HG02840 (cell line): ENCODE measurements at regions not wholly inside any gene's neighbourhood (a gene's known extent, or its start where the extent isn't known, plus 50 kb on each side); places are given as distances from the start of the nearest gene placed in this dataset.
"Not testable (repeated sequence)": the region's sequence is repeated elsewhere in the genome, so short reads cannot be mapped to it uniquely, and the experiment has no call there.

ENCODE experiments used
- ATAC-seq: cut with Tn5 transposase; IDR thresholded peaks from one replicate; pipeline ENCODE4 v1.9.1; 2021; ENCODE audit warnings: mild to moderate bottlenecking, moderate library complexity, moderate number of reproducible peaks; ENCODE audit not compliant: unreplicated experiment, low FRiP score

DNA sequence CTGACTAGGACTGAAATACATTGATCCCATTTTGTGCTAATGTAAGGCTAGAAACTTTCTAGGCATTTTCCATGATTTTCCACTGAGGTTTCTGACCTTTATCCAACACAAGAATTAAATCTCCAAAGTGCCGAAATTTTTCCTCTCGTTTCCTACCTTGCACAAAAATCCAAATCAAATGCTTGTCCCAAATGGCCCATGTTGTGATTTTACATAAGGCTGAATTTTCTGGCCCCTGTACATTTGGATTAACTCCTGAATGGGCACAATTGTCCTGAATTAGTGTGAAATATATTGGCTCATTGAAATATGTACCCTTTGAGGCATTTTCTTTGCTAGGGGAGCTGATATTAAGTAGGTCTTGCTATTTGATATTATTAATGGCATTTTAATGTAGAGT is 105.6 kb upstream of the CBLB start:
- ATAC-seq, result no peak

DNA sequence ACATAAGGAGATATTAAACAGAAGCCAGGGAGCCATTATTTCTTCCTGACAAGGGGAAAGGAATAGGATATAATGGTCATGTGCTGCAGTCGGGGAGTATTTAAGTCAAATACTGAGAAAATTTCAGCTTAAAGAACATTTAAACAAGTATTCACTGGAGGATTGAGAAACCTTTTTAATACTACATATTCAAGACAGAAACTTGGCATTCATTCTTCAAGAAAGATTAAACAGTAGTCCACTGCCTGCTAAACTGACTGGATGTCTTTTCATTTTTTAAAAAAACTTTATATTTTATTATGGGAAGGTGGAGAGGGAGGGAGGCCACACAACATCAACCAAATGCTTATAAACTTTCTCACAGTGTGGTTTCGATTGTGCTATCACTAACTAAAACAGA is 107.4 kb upstream of the CBLB start:
- ATAC-seq, result no peak

DNA sequence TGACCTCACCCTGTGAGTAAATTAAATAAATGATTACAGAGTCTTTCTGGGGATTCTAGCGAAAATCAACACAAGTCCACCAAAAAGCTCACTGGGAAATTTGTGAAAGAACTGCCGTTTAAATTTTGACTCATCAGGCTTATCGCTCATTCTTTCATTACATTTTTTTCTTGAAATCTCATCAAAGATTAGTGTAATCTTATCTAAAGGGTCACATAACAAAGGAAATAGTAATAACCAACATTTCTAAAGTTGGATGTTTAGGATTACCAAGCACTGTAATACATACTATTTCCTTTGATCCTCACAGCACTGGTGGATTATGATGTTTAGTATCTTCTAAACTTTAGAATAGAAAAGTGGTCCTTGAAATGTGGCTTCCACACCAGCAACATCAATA is 111.1 kb upstream of the CBLB start:
- ATAC-seq, result no peak

DNA sequence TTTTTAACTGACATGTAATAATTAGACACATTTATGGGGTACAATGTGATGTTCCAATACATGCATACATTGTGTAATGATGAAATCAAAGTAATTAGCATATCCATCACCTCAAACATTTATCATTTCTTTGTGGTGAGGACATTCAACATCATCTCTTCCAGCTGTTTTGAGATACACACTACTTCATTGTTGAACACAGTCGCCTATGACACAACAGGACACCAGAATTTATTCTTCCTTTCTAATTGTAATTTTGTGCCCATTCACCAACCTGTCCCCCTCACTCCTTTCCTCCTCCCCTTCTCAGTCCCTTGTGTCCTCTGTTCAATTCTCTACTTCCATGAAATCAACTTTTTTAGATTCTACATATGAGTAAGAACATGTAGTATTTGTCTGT is 113.4 kb upstream of the CBLB start:
- ATAC-seq, result no peak

DNA sequence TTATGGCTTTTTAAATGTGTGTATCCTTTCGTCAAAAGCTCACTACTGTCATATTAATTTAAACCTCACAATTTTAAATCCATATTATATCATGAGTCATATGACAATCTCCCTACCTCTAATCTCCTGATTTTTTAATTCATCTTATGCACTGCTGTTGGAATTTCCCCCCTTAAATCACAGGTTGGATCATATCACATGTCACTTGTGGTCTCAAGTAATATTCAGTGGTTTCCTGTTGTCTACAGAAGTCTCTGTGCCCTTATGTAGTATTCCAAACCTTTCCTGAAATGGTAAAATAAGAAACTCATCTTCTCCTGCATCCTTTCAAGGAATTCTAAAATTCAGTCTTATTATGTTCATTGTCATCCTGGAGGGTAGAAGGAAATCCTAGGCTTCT is 116.0 kb upstream of the CBLB start:
- no peak for ATAC-seq

DNA sequence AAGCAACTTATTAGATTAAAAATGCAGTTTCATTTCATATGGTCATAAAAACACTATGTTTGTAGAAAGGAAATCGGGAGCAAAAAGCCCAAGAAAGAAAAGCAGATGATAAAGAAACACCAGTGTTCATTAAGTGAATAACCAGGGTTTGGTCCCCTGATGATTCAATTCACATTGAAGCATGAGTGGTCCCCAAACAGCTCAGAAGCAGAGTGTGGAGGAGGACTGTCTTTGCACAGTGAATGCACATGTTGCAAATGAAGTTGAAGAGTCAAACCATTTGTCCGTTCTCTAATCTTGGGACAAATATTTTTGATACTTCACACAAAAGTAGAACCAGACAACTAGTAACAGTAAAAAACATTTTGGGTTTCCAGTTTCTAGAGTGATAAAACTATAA is 117.5 kb upstream of the CBLB start:
- not testable (repeated sequence) for ATAC-seq

DNA sequence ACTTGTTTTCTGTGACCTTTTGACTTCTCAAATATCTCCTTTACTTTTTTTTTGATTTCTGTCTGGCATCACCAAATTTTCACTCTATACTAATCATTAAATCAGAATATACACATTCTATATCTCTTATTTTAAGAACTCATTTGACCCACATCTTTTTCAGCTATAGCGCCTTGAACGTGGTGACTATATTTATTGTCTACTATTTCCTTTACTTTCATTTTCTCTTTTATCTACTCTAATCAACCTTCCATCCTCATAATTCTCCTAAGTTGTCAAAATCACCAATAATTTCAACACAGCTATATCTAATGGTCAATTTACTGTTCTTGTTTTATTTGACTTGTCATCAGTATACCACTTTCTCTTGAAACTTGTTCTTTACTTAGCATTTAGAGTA is 119.0 kb upstream of the CBLB start:
- no peak for ATAC-seq

DNA sequence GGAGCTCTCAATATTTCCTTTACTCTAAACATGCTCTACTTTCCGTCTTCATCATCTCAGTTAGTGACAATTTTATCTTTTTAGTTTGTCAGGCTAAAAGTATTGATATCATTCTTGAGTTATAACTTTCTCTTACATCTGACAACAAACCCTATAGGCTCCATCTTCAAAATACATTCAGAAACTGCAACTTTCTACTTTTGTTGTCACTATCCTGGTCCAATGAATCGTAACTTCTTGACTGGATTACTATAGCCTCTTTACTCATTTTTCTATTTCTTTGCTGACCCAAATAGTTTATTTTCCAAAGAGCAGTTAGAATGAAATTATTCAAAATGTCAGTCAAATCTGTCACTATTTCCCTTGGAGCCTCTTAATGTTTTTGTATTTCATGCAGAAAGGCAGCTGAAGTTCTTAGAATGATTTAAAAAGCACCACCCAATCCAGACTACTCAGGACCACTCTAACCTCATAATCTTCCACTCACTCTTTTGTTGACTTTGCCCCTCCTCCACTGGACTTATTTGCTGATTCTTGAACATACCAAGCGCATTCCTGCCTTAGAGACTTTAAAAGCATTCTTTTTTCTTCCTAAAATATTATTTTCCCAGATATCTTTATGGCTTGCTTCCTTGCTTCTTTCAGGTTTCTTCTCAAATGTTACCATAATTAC is 119.9 kb upstream of the CBLB start:
- no peak for ATAC-seq

DNA sequence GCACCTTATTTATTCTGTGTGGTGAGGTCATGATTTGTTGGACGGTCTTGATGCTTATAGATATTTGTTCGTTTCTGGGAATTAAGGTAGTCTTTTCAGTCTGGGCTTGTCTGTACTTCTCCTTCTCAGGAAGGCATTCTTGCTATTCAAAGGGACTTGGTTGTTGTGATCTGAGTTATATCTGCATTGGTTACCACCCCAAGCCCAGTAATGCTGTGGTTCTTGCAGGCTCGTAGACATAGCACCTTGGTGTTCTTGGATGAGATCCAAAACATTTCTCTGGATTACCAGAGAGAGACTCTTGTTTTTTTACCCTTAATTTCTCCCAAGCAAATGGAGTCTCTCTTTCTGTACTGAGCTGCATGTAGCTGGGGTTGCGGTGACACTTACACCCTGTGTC is 128.0 kb upstream of the CBLB start:
- no peak for ATAC-seq

DNA sequence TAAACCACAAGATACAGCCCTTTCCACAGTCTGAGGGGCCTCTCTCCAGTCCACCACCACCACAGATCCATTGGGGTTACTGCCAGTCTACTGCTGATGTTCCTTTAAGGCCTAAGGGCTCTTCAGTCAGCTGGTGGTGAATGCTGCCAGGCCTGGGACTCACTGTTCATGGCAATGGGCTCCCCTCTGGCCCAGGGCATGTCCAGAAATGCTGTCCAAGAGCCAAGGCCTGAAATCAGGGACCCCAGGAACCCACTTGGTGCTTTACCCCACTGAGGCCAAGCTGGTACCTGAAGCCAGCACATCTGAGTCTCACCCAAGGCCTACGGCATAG is 128.6 kb upstream of the CBLB start:
- no peak for ATAC-seq

DNA sequence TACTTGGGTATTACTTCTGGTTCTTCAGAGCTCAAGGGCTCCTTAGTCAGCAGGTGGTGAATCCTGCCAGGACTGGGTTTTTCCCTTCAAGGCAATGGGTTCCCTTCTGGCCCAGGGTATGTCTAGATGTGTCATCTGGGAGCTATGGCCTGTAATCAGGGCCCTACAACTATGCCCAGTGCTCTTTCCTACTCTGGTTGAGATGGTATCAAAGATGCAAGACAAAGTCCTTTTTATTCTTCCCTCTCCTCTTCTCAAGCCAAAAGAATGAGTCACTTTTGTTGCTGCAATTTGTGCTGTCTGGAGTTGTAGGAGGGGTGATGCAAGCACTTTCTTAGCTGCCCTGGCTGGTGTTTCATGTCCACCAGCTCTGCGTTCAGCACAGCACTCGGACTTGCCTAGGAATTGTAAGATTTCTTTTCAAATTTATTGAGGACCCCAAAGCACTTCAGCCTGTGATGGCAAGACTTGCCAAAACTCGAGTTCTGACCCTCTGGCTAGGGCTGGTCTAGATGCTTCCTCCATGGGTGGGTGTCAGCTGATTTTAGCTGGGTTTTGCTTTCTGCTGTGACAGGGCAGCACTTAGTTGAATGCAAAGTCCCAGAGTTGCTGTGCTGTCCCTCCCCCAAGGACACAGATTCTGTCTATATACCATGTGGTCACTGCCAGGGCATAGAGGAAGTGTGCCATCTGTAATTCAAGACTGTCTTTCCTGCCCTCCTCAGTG is 129.2 kb upstream of the CBLB start:
- ATAC-seq, result no peak

DNA sequence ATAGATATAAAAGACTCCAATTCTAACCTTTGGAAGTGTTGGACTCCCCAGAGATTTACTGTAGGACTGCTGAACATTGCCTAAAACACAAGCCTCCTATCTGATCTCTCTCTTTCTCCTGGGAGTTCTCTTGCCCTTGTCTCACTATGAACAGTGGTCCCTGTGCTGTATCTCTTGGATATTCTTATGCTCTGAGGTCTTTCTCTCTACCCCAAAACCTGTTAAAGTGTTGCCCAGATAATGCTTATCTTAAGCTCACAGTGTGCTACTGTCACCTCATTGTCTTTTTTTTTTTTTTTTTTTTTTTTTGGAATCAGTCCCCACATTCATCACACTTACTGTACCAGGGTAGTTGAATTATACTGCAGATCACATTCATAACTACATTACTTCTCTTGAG is 131.0 kb upstream of the CBLB start:
- no peak for ATAC-seq

DNA sequence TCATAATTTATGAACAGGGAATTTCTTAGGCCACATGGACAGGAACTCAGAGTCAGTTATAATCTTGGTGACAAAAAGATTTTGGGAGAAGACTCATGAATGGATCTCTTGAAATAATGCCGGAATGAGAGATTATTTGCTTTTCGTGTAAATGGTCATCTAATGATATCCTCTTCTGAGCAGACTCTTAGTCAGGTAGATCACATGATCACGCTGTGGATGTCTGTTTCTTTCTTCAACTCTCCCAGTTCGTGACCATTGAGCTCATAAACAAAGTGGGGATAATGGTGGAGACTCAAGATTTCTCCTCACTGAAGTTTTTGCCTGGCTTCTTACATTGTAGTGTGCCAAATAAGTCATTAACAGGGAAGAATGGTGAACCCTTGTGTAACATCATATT is 133.1 kb upstream of the CBLB start:
- ATAC-seq, result no peak

DNA sequence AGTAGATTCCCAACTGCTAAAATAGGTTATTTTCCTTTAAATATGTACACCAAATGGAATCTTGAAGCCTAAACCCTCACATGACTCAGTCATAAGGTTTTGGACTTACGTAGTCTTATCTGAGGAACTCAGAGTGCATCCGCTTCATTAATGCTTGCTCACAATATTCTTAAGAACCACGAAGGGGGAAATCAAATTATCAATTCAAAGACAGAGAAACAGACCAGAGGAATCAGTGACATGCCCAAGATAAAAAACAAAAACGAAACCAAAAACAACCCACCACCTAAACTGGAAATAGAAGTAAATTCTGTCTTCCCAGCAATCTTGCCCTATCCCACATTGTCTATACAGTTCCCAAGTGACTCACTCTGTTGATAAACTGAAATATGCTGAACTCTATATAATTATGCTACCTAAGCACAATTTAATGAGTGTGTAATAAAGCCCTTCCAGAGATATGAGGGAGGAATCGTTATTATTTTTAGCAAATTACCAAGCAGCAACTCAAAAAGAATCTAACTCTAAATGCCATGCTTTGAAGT is 135.4 kb upstream of the CBLB start:
- ATAC-seq, result no peak

DNA sequence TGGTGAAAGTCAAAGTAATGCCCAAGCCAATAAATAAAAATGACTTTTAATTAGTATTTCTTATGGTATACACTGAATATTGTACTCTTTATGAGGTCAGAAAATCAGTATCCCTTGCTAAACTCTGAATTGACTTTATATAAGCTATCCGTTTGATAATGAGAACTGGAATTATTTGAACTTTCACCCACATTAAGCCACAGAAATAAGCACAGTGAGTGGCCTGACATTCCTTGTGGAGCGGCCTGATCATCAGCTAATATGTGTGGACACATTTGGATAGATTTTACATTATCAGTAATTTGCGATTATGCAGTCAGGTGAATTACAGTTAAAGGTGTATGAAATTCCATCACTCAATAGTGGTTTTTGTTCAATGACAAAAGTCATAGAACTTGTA is 136.0 kb upstream of the CBLB start:
- no peak for ATAC-seq

DNA sequence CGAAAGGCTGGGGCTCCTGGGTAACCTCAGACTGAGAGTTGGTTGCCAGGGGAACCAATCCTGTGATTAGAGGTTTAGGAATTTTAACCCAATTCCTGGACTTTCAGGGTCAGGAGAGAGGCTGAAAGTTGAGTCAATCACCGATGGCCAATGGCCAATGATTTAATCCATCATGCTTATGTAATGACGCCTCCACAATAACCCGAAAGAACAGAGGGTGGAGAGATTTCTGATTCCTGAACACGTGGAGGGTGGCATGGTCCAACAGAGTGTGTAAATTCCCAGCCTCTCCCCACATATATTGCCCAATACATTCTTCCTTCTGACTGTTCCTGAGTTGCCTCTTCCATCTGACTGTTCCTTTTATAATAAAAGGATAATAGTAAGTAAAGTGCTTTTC is 137.2 kb upstream of the CBLB start:
- ATAC-seq, result no peak

DNA sequence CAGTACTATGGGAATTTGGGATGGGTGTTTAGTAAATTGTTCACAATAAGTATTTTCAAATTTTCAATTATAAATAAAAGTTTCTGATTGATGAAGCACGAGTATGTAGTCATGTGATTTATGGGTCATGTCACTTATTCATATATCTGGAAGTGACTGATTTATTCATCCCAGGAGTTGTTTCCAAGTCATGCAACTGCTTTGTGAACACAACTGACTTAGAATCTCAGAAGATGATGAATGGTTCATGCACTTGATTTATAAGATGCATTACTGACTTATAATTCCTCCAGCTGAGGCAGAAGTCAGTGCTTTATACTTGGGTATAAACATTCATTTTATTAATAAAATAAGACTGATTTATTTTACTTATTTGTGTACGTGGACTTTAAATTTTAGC is 137.8 kb upstream of the CBLB start:
- no peak for ATAC-seq

DNA sequence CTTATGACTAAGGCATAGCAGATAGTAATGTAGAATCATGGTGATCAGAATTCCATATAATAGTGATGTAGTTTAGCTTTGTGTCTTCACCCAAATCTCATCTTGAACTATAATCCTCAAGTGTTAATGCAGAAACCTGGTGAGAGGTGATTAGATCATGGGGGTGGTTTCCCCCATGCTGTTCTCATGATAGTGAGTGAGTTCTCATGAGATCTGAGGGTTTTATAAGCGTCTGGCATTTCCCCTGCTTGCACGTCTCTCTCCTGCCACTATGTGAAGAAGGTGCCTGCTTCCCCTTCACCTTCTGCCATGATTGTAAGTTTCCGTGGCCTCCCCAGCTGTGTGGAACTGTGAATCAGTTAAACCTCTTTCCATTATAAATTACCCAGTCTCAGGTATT is 138.7 kb upstream of the CBLB start:
- no peak for ATAC-seq

DNA sequence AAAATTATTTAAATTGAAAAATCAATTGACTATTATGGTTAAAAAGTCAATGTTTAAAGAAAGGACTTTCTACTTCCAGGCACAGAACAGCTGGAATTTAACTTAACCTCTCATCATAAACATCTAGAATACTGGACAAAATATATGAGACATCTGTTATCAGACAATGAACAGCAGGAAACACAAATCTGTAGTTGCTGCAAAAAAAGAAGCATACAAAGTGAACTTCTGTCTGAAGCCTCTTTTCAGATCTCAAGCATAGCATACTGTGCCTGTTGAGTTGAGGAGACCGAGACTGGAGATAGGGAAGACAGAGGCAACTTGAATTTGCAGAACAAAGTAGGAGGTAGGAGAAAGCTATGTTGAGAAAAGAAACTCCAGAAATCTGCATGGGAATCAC is 140.0 kb upstream of the CBLB start:
- ATAC-seq, result no peak

DNA sequence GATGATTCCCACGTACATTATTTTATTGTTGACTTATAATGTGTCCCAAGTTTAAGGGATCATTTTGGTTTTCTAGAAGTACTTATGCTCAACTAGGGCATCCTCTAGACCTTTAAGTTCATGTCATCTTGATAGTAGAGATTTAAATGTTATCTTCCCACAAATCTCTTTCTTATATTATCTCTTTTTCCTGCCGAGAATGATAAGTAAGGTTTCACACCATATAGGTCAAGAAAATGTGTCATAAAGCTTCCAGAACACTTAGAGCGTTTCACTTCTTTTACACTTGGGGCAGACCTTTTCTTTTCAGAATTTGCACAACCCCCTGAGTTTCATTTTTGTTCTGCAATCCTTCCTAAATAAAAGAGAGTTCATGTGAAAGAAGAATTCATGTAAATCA is 142.0 kb upstream of the CBLB start:
- no peak for ATAC-seq

DNA sequence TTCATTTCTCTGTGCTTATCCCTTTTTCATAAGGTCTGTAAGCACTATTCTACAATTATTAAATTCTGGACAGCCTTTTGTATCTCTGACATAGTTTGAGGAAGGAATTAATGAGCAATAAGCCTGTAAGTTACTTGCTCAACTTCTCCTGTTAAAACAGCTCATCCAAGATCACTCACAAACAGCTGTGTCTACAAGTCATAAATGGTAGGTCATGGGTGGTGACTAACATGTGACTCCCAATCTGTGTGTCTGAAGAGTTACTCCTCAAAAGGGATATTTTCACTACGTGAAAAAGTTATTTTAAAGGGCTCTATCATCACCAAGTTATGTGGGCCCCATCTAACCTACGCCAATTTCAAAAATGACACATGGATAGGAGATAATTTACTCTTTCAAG is 145.2 kb upstream of the CBLB start:
- ATAC-seq, result no peak

DNA sequence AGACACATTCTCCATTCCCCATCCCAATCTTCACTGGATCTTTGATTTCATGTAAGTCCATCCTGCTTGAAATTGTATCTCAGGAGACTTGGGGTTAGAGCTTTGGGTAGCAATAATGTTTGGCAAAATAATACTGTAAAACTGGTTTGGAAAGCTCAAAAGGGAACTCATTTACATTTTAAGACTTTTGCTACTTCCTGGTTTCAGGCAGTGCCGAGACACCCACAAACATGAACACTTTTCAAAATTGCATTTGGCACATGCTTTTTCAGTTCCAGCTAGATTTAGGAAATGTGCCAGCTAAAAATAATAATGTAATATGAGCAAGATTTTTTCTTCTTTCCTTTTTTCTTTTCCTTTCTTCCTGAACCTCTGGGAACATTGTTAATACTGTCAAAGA is 145.7 kb upstream of the CBLB start:
- no peak for ATAC-seq
